ENCODE measurements at regions not wholly inside any gene's neighbourhood (a gene's known extent, or its start where the extent isn't known, plus 50 kb on each side); places are given as distances from the start of the nearest gene placed in this dataset.

- no peak for TF ChIP-seq CTCF (IDR thresholded peaks at IDR 0.05; ENCODE audit: low read depth, low read length)
- TF ChIP-seq EZH2phosphoT487 (IDR thresholded peaks at IDR 0.05; ENCODE audit: low read depth) = no peak
Measured at GRCh38 chr2:21258082-21258481, 134.3 kb downstream of the TDRD15 start.
